ENCODE measurements at regions not wholly inside any gene's neighbourhood (a gene's known extent, or its start where the extent isn't known, plus 50 kb on each side); places are given as distances from the start of the nearest gene placed in this dataset.
"Not testable (repeated sequence)": the region's sequence is repeated elsewhere in the genome, so short reads cannot be mapped to it uniquely, and the experiment has no call there.

GRCh38 chr7:6889252-6889812 lies 63.3 kb upstream of the CCZ1B start:
- no peak for TF ChIP-seq SMC3 (conservative IDR thresholded peaks at IDR 0.05; ENCODE audit: poor library complexity)
- TF ChIP-seq TAF1 (IDR thresholded peaks at IDR 0.05; ENCODE audit: low read depth): no peak
- no peak for TF ChIP-seq EZH2 (IDR thresholded peaks at IDR 0.05; ENCODE audit: borderline replicate concordance, insufficient read depth, low read length, poor library complexity, severe bottlenecking)
- TF ChIP-seq CTCF (IDR thresholded peaks at IDR 0.05; ENCODE audit: poor library complexity, severe bottlenecking): no peak
- TF ChIP-seq RAD21 (conservative IDR thresholded peaks at IDR 0.05): no peak
- no peak for TF ChIP-seq REST (IDR thresholded peaks at IDR 0.05; ENCODE audit: borderline replicate concordance)
- no peak for TF ChIP-seq POLR2AphosphoS5 (IDR thresholded peaks at IDR 0.05)
- no peak for TF ChIP-seq MXI1 (conservative IDR thresholded peaks at IDR 0.05; ENCODE audit: poor library complexity, severe bottlenecking)
- H3K79me2 ChIP-seq (replicated peaks; ENCODE audit: insufficient read depth, low read length): no peaks in the 10 kb centered on the region
- H3K4me2 ChIP-seq (ENCODE audit: low read length): no peak overlapping the region
- no peak overlapping the region for H3K27ac ChIP-seq (ENCODE audit: low read length)
- H3K9ac ChIP-seq (ENCODE audit: low read length): no peak overlapping the region
- no peaks in the 10 kb centered on the region for H3K9me2 ChIP-seq (ENCODE audit: insufficient read depth, low read length)
- no peaks in the 10 kb centered on the region for H3K9me3 ChIP-seq (ENCODE audit: low read length)
- no peak overlapping the region for H3K4me3 ChIP-seq (ENCODE audit: low read length)
- no peaks in the 10 kb centered on the region for H3K36me3 ChIP-seq (ENCODE audit: insufficient read depth, low read length)
- H2AFZ ChIP-seq (ENCODE audit: low read depth, low read length): no peak overlapping the region
- no peaks in the 10 kb centered on the region for H4K20me1 ChIP-seq (ENCODE audit: insufficient read depth)
- no peaks in the 10 kb centered on the region for H3K27me3 ChIP-seq (ENCODE audit: insufficient read depth, low read depth, low read length)
- H3F3A ChIP-seq (ENCODE audit: insufficient read depth, low read length, poor library complexity, severe bottlenecking): no peaks in the 10 kb centered on the region

- not testable (repeated sequence) for H2AFZ ChIP-seq (ENCODE audit: low read depth, low read length); H3K79me2 ChIP-seq (replicated peaks; ENCODE audit: insufficient read depth, low read length); H3F3A ChIP-seq (ENCODE audit: insufficient read depth, low read length, poor library complexity, severe bottlenecking); H3K4me2 ChIP-seq (ENCODE audit: low read length); H3K4me3 ChIP-seq (ENCODE audit: low read length); H3K9me3 ChIP-seq (ENCODE audit: low read length); H3K9me2 ChIP-seq (ENCODE audit: insufficient read depth, low read length); H3K36me3 ChIP-seq (ENCODE audit: insufficient read depth, low read length); H3K27me3 ChIP-seq (ENCODE audit: insufficient read depth, low read depth, low read length); H4K20me1 ChIP-seq (ENCODE audit: insufficient read depth); H3K27ac ChIP-seq (ENCODE audit: low read length); H3K9ac ChIP-seq (ENCODE audit: low read length)
These were observed 76.0 kb upstream of the CCZ1B start for GRCh38 chr7:6902097-6902518.

GRCh38 chr7:6903289-6903688 lies 77.2 kb upstream of the CCZ1B start:
- H3K9me3 ChIP-seq (ENCODE audit: low read length); H3K79me2 ChIP-seq (replicated peaks; ENCODE audit: insufficient read depth, low read length); H3K4me3 ChIP-seq (ENCODE audit: low read length); H3K9me2 ChIP-seq (ENCODE audit: insufficient read depth, low read length); H3F3A ChIP-seq (ENCODE audit: insufficient read depth, low read length, poor library complexity, severe bottlenecking); H2AFZ ChIP-seq (ENCODE audit: low read depth, low read length); H3K4me2 ChIP-seq (ENCODE audit: low read length); H3K27ac ChIP-seq (ENCODE audit: low read length); H4K20me1 ChIP-seq (ENCODE audit: insufficient read depth); H3K9ac ChIP-seq (ENCODE audit: low read length); H3K27me3 ChIP-seq (ENCODE audit: insufficient read depth, low read depth, low read length); H3K36me3 ChIP-seq (ENCODE audit: insufficient read depth, low read length): not testable (repeated sequence)

- not testable (repeated sequence) for H3K79me2 ChIP-seq (replicated peaks; ENCODE audit: insufficient read depth, low read length); H3K27me3 ChIP-seq (ENCODE audit: insufficient read depth, low read depth, low read length); H3K4me3 ChIP-seq (ENCODE audit: low read length); H2AFZ ChIP-seq (ENCODE audit: low read depth, low read length); H3K4me2 ChIP-seq (ENCODE audit: low read length); H4K20me1 ChIP-seq (ENCODE audit: insufficient read depth); H3K9me2 ChIP-seq (ENCODE audit: insufficient read depth, low read length); H3K9ac ChIP-seq (ENCODE audit: low read length); H3K27ac ChIP-seq (ENCODE audit: low read length); H3K36me3 ChIP-seq (ENCODE audit: insufficient read depth, low read length); H3K9me3 ChIP-seq (ENCODE audit: low read length); H3F3A ChIP-seq (ENCODE audit: insufficient read depth, low read length, poor library complexity, severe bottlenecking)
These were observed 77.7 kb upstream of the CCZ1B start for GRCh38 chr7:6903792-6904191.
